Astrocyte of the spinal cord (primary cell): ENCODE measurements at regions not wholly inside any gene's neighbourhood (a gene's known extent, or its start where the extent isn't known, plus 50 kb on each side); places are given as distances from the start of the nearest gene placed in this dataset.

Experiments
- DNase-seq: peaks from one replicate; pipeline ENCODE4 v3.0.0; 2011; ENCODE audit warnings: low read depth, low spot score
- H3K4me3 ChIP-seq: 2 replicates; pipeline ENCODE4 v1.5.1; 2011; ENCODE audit warnings: low read depth, mild to moderate bottlenecking, low read length, moderate library complexity
- CTCF ChIP-seq: IDR thresholded peaks from 2 replicates; pipeline ENCODE4 v1.5.1; 2012; ENCODE audit warnings: low read depth, mild to moderate bottlenecking, low read length, inconsistent platforms
- in situ Hi-C: cut with HindIII; loops from 2 replicates; pipeline ENCODE4 v1.10.0; 2017; ENCODE audit warnings: low sequenced_read_pairs

GRCh38 chr7:136496551-136496950 is 371.9 kb upstream of the CHRM2 start:
- no peak for DNase-seq
- in situ Hi-C loops = no loop called here
- no peak for TF ChIP-seq CTCF
- H3K4me3 ChIP-seq = no peak overlapping the region

- TF ChIP-seq CTCF = no peak
- no peak overlapping the region for H3K4me3 ChIP-seq
- in situ Hi-C loops = no loop called here
- DNase-seq = no peak
These were observed 373.4 kb upstream of the CHRM2 start for GRCh38 chr7:136495081-136495480.

GRCh38 chr7:136492366-136492765 is 376.1 kb upstream of the CHRM2 start:
- DNase-seq = no peak
- in situ Hi-C loops = no loop called here

GRCh38 chr7:136489808-136490207 is 378.6 kb upstream of the CHRM2 start:
- DNase-seq = no peak
- in situ Hi-C loops = no loop called here
- no peak overlapping the region for H3K4me3 ChIP-seq
- TF ChIP-seq CTCF = no peak

More at GRCh38 chr7:136492366-136492765, 376.1 kb upstream of the CHRM2 start:
- H3K4me3 ChIP-seq = no peak overlapping the region
- no peak for TF ChIP-seq CTCF

GRCh38 chr7:136480901-136481300 is 387.6 kb upstream of the CHRM2 start:
- in situ Hi-C loops = no loop called here
- DNase-seq = no peak
- no peak overlapping the region for H3K4me3 ChIP-seq
- no peak for TF ChIP-seq CTCF

GRCh38 chr7:136479922-136480321 is 388.5 kb upstream of the CHRM2 start:
- H3K4me3 ChIP-seq = no peak overlapping the region
- TF ChIP-seq CTCF = no peak
- in situ Hi-C loops = no loop called here
- DNase-seq = no peak

- TF ChIP-seq CTCF = no peak
- in situ Hi-C loops = no loop called here
- DNase-seq = no peak
- no peak overlapping the region for H3K4me3 ChIP-seq
These were observed 398.3 kb upstream of the CHRM2 start for GRCh38 chr7:136470179-136470578.
